Hepatocyte (in vitro differentiated cells): ENCODE measurements at regions not wholly inside any gene's neighbourhood (a gene's known extent, or its start where the extent isn't known, plus 50 kb on each side); places are given as distances from the start of the nearest gene placed in this dataset.

ENCODE experiments used
- EZH2 ChIP-seq: fragments of 200-600 bp; sonication (generic); IDR thresholded peaks from 2 replicates; pipeline ENCODE4 v1.6.1; 2016; ENCODE audit warnings: antibody characterized with exemption, mild to moderate bottlenecking, borderline replicate concordance
- TF ChIP-seq, protein P1 (sequence below): fragments of 200-600 bp; sonication (generic); IDR thresholded peaks from 2 replicates; pipeline ENCODE4 v1.5.1; 2016; ENCODE audit warnings: antibody characterized with exemption, mild to moderate bottlenecking; ENCODE audit not compliant: poor library complexity

DNA sequence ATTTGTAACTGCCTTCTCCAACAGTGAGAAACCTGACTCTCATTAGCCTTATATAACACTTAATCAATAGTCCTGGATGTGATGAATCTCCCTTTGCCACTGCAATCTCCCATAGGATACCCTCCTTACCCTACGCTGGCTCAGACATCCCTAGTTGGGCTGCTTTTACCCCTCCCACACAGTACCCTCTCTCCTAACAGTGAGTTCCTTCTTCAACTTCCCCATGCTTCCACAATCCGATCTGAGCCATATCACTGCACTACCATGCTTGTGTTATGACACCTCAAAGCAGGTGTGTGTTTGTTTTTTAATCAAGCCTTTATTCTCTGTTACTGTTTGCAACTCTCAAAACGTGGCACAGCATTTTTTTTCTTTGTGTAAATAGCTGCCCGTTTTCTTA is 60.5 kb upstream of the C9orf72 start:
- TF ChIP-seq, protein P1, sequence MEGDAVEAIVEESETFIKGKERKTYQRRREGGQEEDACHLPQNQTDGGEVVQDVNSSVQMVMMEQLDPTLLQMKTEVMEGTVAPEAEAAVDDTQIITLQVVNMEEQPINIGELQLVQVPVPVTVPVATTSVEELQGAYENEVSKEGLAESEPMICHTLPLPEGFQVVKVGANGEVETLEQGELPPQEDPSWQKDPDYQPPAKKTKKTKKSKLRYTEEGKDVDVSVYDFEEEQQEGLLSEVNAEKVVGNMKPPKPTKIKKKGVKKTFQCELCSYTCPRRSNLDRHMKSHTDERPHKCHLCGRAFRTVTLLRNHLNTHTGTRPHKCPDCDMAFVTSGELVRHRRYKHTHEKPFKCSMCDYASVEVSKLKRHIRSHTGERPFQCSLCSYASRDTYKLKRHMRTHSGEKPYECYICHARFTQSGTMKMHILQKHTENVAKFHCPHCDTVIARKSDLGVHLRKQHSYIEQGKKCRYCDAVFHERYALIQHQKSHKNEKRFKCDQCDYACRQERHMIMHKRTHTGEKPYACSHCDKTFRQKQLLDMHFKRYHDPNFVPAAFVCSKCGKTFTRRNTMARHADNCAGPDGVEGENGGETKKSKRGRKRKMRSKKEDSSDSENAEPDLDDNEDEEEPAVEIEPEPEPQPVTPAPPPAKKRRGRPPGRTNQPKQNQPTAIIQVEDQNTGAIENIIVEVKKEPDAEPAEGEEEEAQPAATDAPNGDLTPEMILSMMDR = no peak
- TF ChIP-seq EZH2 = no peak
